GM19240 (cell line): ENCODE measurements at regions not wholly inside any gene's neighbourhood (a gene's known extent, or its start where the extent isn't known, plus 50 kb on each side); places are given as distances from the start of the nearest gene placed in this dataset.
A peak's percentile ranks its signal among the peaks of the same experiment; 100 is the strongest.

Source experiments
- DNase-seq: peaks from one replicate; pipeline ENCODE4 v3.0.0; 2011; ENCODE audit warnings: low spot score; ENCODE audit not compliant: insufficient read length

DNA sequence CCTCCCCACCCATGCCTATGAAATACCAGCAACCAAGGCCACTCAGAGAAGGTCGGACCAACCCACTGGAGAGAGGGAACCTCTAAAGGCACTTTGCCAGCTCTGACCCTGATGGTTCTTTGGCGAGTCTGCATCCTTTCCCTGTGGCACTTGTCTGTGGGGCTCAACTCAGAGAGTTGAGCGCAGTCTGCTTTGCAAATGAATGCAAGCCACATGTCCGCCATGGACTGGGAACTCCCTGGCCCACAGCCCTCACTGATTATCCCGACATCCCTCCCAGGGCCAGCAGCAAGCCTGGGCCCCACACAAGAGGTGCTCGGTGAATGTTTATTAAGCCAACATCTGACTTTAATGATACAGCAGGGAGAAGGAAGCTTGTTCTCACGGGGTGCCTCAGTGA is 55.5 kb upstream of the HES1 start:
- no peak for DNase-seq

DNA sequence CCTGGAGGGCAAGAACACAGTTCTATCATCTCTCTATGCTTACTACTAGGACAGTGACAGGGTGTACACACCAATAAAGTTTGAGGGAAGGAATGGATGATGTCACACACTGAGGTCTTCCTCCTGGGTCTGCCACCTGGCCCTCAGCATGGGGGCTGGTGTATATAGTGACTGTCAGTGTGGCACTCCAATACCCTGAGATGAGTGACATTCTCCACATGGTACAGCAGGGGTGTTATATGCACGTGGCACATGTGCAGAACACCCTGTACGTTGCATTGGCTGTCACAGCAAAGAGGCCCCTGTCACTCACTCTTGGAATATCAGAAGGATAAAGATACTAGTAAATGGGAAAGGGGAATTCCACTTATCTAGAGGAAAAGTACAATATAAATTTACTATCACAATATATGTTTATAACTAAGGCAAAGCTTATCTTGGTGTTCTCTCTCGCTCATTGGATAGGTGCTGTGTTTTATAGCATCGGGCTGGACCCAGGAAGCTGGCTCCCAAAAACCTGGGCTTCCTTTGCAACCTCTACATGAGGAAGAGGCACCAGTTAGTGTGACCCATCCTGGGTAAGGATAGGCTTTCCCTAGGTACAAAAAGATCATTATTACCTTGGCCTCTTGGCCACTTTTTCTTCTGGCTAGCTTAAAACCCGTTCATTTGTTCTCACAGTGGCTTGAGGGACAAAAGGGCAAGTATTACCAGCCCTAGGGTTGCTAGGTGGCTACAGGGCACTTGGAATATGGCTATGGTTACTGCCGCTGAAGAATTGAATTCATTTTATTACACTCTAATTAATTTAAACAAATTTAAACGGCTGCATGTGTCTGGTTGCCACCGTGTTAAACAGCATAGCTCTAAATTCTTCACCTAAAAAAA is 54.8 kb upstream of the HES1 start:
- no peak for DNase-seq

DNA sequence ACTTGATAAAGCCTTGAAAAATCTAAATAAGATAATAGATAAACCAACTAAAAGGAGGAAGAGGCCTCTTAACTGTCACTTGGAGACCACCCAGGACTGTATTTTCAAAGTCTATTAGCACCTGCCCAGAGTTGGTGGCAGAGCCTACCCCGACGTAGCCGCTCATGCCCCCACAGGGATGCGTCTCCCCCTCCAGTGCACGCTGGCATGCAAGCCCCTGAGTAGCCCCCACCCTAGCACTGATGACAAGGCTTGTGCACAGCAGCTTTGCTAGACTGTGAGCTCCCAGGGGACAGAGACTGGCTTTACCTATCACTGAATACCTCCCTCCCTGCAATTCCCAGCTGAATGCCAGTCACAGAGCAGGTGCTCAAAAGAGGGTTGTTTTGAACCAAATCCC is 54.1 kb upstream of the HES1 start:
- no peak for DNase-seq

DNA sequence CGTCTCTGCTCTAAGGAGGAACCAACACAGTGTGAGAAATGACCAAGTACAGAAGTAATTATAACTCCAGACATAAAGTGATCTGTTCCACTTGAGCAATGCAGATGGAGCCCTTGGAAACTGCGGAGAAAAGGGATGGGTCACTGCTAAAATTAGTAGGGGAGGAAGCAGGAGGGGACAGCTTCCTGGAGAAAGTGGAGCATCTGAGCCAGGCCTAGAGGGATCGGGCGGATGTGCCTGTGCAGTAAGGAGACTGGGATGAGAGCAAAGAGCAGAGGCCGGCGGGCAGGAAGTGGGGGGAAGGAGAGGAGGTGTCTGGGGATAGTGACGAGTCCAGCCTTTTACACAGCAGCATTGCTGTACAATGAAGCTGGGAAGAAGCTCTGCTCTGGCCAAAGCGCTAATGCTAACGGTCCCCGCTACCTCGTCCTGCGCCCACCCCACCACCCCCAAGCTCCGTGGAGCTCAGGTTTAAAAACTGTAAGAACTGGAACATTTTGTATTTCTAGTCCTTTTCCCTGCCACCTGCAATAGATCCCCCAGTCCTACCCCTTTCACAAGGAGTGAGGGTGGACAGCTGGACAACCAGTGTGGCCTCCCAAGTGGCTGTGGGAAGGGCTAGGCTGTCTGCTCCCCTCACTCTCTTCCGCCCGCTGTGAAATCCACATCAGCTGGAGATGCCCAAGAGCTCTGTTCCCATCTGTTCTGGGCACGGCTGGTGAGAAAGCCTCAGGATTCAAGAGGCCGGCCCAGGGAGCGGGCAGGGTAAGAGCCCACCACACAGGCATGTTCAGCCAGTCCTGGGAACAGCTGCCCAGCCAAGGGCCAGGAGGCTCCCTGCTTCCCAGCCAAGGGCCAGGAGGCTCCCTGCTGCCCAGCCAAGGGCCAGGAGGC is 53.0 kb upstream of the HES1 start:
- DNase-seq = no peak

DNA sequence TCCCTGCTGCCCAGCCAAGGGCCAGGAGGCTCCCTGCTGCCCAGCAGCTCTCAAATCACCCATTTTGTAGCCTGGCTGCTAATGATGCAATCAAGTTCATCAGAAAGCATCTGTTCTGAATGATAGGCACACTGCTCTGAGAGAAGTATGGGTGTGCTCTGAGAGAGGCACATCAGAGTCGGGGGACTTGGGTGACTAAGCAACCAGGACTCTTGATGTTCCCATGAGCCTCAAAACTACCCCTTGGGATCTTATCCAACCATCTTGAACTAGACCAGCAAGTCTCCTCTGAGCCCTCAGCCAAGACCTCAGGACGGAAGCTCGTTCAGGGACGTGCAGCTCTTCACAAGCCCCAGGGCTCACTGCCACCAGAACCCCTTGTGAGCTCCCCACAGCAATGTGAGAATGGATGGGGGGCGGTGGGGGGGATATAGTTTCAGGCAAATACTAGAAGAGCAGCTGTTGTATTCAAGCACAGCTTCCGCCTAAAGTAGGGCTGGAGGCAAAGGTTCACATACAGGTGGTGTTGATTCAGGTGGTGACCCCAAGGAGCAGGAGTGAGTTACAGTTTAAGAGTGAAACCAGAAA is 52.2 kb upstream of the HES1 start:
- DNase-seq = no peak

DNA sequence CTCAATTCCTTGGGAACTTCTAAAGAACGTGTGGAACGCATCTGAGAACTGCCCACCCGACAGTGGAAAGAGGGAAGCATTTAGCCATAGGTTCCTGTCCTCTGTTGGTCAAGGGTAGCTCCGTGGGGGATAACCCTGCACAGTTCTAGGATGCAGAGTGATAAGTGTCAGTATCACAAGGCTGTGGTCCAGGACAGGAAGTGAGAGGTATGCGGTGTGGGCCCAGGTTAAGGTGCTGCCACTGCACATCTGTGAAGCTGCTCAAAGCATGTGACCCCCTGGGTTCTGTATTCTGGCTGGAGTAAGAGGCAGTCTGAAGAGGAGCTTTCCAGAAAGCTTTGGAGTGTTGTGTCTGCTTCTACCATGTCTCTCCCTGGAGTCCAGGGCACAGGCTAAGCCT is 51.7 kb upstream of the HES1 start:
- DNase-seq = peak; percentile 64
